ENCODE measurements at regions not wholly inside any gene's neighbourhood (a gene's known extent, or its start where the extent isn't known, plus 50 kb on each side); places are given as distances from the start of the nearest gene placed in this dataset.

DNA sequence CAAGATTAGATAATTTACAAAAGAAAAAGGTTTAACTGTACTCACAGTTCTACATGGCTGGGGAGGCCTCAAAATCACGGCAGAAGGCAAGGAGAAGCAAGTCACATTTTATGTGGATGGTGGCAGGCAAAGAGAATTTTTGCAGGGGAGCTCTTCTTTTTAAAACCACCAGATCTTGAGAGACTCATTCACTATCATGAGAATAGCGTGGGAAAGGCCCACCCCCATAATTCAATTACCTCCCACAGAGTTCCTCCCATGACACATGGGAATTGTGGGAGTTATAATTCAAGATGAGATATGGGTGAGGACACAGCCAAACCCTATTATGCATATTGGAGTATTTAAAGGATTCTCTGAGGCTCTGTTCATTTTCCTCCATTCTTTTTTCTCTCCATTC is 138.7 kb upstream of the CADM2 start:
- Histone ChIP-seq H2AFZ (ENCODE audit: low read length) (no peak overlapping the region), H3K9ac (ENCODE audit: low read depth, low read length, poor library complexity, severe bottlenecking) (no peak overlapping the region), H3K27me3 (ENCODE audit: insufficient read depth, low read length, poor library complexity, severe bottlenecking) (no peaks in the 10 kb centered on the region), H4K20me1 (ENCODE audit: insufficient read depth, low read length, poor library complexity, severe bottlenecking) (no peaks in the 10 kb centered on the region), H3K79me2 (ENCODE audit: insufficient read depth, low read length) (no peaks in the 10 kb centered on the region), H3K4me3 (ENCODE audit: low read length, poor library complexity, severe bottlenecking) (no peak overlapping the region), H3K9me3 (ENCODE audit: insufficient read depth, low read depth, low read length) (no peaks in the 10 kb centered on the region), H3K4me2 (ENCODE audit: low read depth, low read length, poor library complexity, severe bottlenecking) (no peak overlapping the region), H3K36me3 (ENCODE audit: insufficient read depth, low read length) (no peaks in the 10 kb centered on the region), H3K4me1 (ENCODE audit: insufficient read depth, low read length, poor library complexity, severe bottlenecking) (no peaks in the 10 kb centered on the region), H3F3A (ENCODE audit: low read depth) (no peaks in the 10 kb centered on the region), H3K9me2 (replicated peaks; ENCODE audit: low read depth, low read length) (no peaks in the 10 kb centered on the region)
- TF ChIP-seq EZH2phosphoT487 (IDR thresholded peaks at IDR 0.05; ENCODE audit: borderline replicate concordance) = no peak
- TF ChIP-seq, protein P1, sequence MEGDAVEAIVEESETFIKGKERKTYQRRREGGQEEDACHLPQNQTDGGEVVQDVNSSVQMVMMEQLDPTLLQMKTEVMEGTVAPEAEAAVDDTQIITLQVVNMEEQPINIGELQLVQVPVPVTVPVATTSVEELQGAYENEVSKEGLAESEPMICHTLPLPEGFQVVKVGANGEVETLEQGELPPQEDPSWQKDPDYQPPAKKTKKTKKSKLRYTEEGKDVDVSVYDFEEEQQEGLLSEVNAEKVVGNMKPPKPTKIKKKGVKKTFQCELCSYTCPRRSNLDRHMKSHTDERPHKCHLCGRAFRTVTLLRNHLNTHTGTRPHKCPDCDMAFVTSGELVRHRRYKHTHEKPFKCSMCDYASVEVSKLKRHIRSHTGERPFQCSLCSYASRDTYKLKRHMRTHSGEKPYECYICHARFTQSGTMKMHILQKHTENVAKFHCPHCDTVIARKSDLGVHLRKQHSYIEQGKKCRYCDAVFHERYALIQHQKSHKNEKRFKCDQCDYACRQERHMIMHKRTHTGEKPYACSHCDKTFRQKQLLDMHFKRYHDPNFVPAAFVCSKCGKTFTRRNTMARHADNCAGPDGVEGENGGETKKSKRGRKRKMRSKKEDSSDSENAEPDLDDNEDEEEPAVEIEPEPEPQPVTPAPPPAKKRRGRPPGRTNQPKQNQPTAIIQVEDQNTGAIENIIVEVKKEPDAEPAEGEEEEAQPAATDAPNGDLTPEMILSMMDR (conservative IDR thresholded peaks at IDR 0.05; ENCODE audit: low read length) = no peak

DNA sequence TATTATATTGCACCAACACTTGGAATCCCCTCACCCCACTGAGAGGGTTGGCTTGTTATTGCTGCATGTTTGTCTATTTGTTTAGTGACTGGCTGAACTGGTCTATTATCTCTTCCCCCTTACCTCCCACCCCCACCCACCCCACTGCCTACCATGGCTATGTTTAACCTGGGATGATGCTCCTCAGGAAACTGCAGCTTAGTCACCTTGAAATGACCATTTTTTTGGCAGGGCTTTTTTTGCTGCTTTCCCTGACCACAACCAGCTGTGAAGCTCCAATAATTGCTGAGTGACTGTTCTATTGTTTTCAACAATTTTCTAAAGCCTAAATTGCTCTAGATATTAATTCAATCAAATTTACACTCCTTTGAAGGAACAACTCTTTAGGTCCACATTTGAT is 137.9 kb upstream of the CADM2 start:
- no peaks in the 10 kb centered on the region for H3K9me3 ChIP-seq (ENCODE audit: insufficient read depth, low read depth, low read length)
- no peak overlapping the region for H3K4me3 ChIP-seq (ENCODE audit: low read length, poor library complexity, severe bottlenecking)
- H3K9ac ChIP-seq (ENCODE audit: low read depth, low read length, poor library complexity, severe bottlenecking) = no peak overlapping the region
- no peaks in the 10 kb centered on the region for H4K20me1 ChIP-seq (ENCODE audit: insufficient read depth, low read length, poor library complexity, severe bottlenecking)
- no peaks in the 10 kb centered on the region for H3K36me3 ChIP-seq (ENCODE audit: insufficient read depth, low read length)
- H2AFZ ChIP-seq (ENCODE audit: low read length) = no peak overlapping the region
- H3K9me2 ChIP-seq (replicated peaks; ENCODE audit: low read depth, low read length) = no peaks in the 10 kb centered on the region
- H3K79me2 ChIP-seq (ENCODE audit: insufficient read depth, low read length) = no peaks in the 10 kb centered on the region
- no peaks in the 10 kb centered on the region for H3F3A ChIP-seq (ENCODE audit: low read depth)
- TF ChIP-seq EZH2phosphoT487 (IDR thresholded peaks at IDR 0.05; ENCODE audit: borderline replicate concordance) = no peak
- TF ChIP-seq, protein P1 (conservative IDR thresholded peaks at IDR 0.05; ENCODE audit: low read length) = no peak
- no peaks in the 10 kb centered on the region for H3K27me3 ChIP-seq (ENCODE audit: insufficient read depth, low read length, poor library complexity, severe bottlenecking)
- H3K4me1 ChIP-seq (ENCODE audit: insufficient read depth, low read length, poor library complexity, severe bottlenecking) = no peaks in the 10 kb centered on the region
- H3K4me2 ChIP-seq (ENCODE audit: low read depth, low read length, poor library complexity, severe bottlenecking) = no peak overlapping the region

DNA sequence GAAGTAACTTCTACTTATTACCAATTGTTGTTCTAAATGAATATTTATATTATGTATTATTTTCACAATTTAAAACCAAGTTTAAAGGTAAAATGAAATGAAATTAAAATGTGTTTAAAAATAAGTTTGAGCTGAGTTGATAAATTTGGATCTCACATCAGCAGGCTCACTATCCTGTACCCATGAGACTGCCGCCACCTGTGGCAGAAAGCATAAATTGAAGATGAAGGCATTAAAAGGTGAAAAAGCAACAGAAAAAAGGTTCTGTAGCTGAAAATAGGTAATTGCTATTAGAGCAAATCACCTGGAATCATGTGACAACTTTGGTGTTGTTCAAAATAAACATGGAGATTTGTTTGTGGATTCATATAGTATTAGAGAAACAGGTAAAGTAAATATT is 133.0 kb upstream of the CADM2 start:
- Histone ChIP-seq H3K36me3 (ENCODE audit: insufficient read depth, low read length) (no peaks in the 10 kb centered on the region), H2AFZ (ENCODE audit: low read length) (no peak overlapping the region), H4K20me1 (ENCODE audit: insufficient read depth, low read length, poor library complexity, severe bottlenecking) (no peaks in the 10 kb centered on the region), H3K9me3 (ENCODE audit: insufficient read depth, low read depth, low read length) (no peaks in the 10 kb centered on the region), H3K9me2 (replicated peaks; ENCODE audit: low read depth, low read length) (no peaks in the 10 kb centered on the region), H3K4me1 (ENCODE audit: insufficient read depth, low read length, poor library complexity, severe bottlenecking) (no peaks in the 10 kb centered on the region), H3F3A (ENCODE audit: low read depth) (no peaks in the 10 kb centered on the region), H3K79me2 (ENCODE audit: insufficient read depth, low read length) (no peaks in the 10 kb centered on the region), H3K27me3 (ENCODE audit: insufficient read depth, low read length, poor library complexity, severe bottlenecking) (no peaks in the 10 kb centered on the region), H3K4me2 (ENCODE audit: low read depth, low read length, poor library complexity, severe bottlenecking) (no peak overlapping the region), H3K9ac (ENCODE audit: low read depth, low read length, poor library complexity, severe bottlenecking) (no peak overlapping the region), H3K4me3 (ENCODE audit: low read length, poor library complexity, severe bottlenecking) (no peak overlapping the region)
- TF ChIP-seq EZH2phosphoT487 (IDR thresholded peaks at IDR 0.05; ENCODE audit: borderline replicate concordance) = no peak

DNA sequence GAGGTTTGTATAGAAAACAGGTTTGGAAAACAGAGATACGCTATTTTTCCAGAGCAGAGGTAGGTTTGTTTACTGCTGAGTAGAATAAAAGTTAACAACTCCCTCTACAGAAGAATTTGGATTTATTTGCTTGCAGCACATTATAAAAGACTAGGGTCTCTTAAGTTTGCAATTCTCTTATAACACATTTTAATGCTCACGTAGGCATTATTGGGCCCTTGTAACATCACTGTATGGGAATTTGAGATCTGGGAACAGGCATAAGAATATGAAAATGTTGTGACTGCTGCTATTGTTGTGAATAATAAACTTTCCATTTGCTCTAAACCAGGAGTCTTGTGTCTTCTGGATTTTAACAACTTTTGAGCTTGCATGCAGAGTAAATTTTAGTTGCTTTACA is 128.3 kb upstream of the CADM2 start:
- H2AFZ ChIP-seq (ENCODE audit: low read length) = no peak overlapping the region

More for the DNA sequence above, 128.3 kb upstream of the CADM2 start:
- Histone ChIP-seq H3K4me2 (ENCODE audit: low read depth, low read length, poor library complexity, severe bottlenecking) (no peak overlapping the region), H3K9me3 (ENCODE audit: insufficient read depth, low read depth, low read length) (no peaks in the 10 kb centered on the region), H3K27me3 (ENCODE audit: insufficient read depth, low read length, poor library complexity, severe bottlenecking) (no peaks in the 10 kb centered on the region), H3K36me3 (ENCODE audit: insufficient read depth, low read length) (no peaks in the 10 kb centered on the region), H3K9me2 (replicated peaks; ENCODE audit: low read depth, low read length) (no peaks in the 10 kb centered on the region), H3K9ac (ENCODE audit: low read depth, low read length, poor library complexity, severe bottlenecking) (no peak overlapping the region), H3K79me2 (ENCODE audit: insufficient read depth, low read length) (no peaks in the 10 kb centered on the region), H3K4me3 (ENCODE audit: low read length, poor library complexity, severe bottlenecking) (no peak overlapping the region), H4K20me1 (ENCODE audit: insufficient read depth, low read length, poor library complexity, severe bottlenecking) (no peaks in the 10 kb centered on the region), H3K4me1 (ENCODE audit: insufficient read depth, low read length, poor library complexity, severe bottlenecking) (no peaks in the 10 kb centered on the region), H3F3A (ENCODE audit: low read depth) (no peaks in the 10 kb centered on the region)
- TF ChIP-seq, protein P1 (conservative IDR thresholded peaks at IDR 0.05; ENCODE audit: low read length) = no peak
- TF ChIP-seq EZH2phosphoT487 (IDR thresholded peaks at IDR 0.05; ENCODE audit: borderline replicate concordance) = no peak
